Fibroblast of upper back skin (primary cell): ENCODE measurements at regions not wholly inside any gene's neighbourhood (a gene's known extent, or its start where the extent isn't known, plus 50 kb on each side); places are given as distances from the start of the nearest gene placed in this dataset.
A peak's percentile ranks its signal among the peaks of the same experiment; 100 is the strongest.
"Not testable (repeated sequence)": the region's sequence is repeated elsewhere in the genome, so short reads cannot be mapped to it uniquely, and the experiment has no call there.

Experiments used
- DNase-seq: peaks from one replicate; pipeline ENCODE4 v3.0.0-alpha.2; 2013

DNA sequence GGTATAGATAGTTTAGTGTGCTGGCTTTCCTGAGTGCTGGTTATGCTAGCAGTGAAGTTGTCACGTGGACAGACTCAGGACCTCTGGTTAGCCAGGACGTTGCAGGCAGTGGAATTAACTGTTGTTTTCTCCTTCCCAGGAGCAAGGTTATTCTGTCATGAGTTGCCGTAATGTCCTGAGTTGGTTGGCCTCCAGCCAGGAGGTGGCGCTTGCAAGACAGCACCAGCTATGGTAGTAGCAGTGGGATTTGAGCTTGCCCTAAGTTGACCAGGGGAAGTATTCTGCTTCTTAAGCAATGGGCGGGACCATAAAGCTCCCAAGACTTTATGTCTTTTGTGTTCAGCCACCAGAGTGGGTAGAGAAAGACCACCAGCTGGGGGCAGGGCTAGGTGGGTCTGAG, 240.7 kb upstream of the DNAJC19 start:
- no peak for DNase-seq

DNA sequence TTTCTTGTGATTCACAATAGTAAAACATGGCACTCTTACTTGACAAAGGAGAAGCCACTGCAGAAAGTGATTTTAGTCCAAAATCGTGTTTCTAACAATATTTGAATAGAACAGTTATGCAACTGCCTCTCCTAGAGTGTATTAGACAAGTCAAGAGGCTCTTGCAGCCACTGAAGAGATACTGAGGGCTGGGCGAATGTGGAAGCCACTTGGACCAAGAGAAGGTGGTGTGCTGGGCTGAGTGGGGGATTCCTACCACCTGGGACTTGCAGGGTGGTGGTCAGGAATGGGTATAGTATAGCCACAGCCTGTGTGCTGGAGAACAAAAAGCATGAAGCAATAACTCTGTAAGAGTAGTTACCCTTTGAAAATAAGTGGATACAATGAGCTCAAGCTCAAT, 223.8 kb upstream of the DNAJC19 start:
- no peak for DNase-seq

DNA sequence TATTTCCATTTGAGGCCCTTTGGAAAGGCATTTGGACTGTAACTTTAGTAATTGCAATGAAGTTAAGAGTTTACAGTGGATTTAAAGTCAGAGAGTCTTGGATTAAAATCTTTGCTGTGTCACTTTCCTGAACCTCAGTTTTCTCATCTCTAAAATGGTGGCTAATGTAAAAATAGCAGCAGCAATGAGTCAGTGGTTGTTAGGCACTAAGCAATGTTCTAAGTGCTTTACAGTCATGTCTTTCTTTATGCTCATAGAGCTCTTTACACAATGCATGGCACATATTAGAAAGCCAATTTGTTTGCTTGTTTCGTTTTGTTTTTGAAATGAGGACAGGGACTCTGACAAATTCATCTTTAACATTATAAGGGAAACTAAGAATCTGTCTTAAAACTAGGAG, 222.7 kb upstream of the DNAJC19 start:
- no peak for DNase-seq

DNA sequence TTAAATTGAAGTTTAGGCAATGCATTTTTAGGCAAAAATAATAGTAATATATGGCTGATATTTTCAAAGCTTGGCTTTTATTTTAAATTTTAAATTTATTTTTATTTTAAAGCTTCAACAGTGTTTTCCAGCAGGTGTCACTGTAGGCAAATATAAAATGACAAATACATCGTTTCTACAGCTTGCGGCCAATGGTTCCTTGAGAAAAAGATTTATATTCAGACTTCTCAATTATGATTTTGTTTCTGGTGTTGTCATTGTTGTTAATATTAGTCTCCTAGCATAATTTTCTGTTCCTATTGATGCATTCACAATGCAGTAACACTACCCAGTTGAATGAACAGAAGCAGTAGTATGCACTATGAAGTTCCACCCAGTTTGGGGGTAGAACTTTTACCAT, 220.7 kb upstream of the DNAJC19 start:
- peak; percentile 25 for DNase-seq

DNA sequence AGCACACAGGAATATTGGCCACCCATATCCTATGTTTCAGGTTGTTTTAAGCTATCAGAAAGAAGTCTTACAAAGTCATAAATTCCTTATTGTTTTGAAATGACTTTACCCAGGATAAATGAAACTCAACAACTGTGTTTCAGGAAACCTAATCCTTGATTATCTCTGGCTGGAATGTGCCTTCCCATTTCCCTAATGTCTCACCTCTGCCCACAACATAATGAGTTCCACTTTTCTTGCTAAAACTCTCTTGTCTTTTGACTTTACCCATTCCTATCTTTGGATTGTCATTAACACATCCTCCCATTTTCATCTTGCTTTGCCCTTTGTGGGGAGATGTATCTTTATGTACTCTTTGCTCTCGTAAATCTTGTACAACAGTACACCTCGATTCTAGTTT, 200.0 kb upstream of the DNAJC19 start:
- DNase-seq, result no peak

DNA sequence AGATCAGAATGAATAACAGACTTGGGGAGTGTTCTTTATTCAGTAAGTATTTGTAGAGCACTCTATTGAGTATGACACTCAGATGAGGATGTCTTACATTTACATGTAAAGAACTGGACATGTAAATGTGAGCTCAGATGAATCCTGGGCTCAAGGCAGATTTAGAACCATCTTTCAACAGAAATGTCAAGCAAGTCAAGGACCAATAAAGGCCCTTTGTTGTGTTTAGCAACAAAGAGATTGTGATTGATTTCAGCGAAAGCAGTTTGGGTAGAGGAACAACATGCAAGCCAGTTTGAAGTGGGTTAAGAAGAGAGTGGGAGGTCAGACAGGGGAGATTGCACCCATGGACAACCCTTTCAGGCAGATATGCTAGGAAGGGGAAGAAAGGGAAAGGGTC, 194.2 kb upstream of the DNAJC19 start:
- no peak for DNase-seq

DNA sequence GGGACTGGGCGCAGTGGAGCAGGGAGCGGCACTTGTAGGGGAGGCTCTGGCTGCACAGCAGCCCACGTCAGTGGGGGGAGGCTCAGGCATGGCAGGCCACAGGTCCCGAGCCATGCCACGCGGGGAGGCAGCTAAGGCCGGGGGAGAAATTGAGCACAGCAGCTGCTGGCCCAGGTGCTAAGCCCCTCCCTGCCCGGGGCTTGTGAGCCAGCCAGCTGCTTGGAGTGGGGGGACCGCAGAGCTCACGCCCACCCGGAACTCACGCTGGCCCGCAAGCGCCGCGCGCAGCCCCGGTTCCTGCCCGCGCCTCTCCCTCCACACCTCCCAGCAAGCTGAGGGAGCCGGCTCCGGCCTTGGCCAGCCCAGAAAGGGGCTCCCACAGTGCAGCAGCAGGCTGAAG, 193.5 kb upstream of the DNAJC19 start:
- DNase-seq, result not testable (repeated sequence)

DNA sequence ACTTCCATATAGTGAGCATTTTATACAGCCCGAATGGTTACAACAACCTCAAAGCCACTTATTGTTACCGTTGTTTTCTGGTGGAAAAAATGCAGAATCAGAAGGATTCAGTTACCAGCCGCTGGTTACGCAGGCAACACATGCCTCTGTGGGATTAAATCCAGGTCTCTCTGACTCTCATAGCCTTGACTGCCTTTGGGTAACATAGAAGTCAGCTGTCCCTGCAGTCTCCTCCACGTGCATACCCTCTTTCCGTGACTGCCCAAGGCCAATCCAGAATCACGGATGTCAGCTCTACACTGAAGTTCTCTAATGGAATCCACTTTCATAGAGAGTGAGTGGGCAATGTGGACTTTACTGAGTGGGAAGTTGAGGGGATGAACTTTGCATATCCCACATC, 189.5 kb upstream of the DNAJC19 start:
- no peak for DNase-seq

DNA sequence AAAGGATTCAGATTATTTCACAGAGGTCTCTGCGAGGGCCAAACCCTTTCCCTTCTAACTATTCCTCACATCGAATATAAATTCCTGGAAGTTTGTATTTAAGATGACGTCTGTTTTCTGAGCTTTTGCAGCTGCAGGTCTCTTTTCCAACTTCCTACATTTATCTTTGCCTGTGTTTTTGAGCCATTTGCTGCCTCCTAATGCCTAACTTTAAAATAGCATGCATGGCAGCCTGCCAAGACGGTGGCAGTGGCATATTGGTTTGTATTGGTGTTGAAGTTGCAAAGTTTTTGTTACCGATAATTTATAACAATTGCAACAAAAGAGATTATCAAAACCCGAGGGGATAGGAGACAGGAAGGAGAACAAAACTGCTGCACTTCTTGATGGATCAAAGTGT, 187.1 kb upstream of the DNAJC19 start:
- peak; percentile 36 for DNase-seq

DNA sequence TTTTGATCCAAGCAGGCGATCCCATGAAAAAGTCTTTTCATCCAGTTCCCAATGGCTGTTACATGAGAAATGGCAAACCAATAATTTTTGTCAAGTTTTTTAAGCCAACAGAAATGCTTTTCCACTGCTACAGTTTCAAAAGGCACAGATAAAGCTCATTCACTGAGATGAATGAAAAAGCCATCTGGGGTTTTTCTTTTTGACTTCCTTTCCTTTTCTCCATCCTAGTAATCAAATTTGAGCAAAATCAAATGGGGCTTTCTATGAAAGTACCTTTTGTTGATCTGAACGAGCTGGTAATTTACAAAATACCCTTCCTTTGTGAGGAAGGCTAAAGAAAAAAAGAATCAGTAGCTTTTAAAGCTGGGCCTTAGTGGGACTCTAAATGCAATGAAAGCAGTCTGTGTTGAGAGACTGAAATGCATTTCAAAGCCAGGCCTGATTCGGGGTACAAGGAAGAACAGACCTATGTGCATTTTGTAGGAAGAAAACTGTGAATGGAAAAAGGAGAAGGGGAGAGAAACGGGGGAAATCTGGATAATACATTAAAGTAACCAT, 185.2 kb upstream of the DNAJC19 start:
- DNase-seq, result no peak

DNA sequence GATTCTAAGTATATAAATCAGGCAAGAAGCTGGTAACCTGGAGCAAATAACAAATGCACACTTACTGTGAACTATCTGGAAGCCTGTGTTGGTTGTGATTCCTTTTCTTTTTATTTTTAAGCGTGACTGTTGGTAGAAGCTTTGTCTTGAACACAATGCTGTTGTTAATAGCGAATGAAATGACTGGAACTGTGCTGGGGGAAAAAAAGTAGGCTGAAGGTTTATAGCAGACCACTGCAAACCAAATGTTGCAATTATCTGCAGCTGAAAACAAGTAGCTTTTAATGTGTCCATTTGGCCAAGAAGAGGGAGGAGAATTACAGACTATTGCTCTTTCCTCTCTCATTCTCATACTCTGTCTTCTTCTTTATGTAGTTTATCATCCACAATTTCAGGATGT, 184.5 kb upstream of the DNAJC19 start:
- no peak for DNase-seq

DNA sequence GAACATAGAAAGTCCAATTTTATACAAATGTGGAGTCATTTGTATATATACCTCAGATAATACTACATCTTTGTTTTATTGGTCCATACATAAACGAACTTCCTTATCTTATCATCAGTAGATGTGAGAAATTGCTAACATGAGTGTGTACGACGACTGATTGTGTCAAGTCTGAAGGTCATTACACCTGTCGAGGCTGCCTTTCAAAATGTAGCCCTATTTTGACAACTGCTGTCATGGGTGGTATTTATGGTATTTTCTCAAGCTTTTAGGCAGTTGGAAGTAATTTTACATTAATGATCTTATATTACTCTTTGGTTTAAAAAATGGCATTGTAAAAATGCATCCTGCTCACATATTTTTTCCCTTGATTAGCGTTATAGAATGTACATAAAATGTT, 183.7 kb upstream of the DNAJC19 start:
- DNase-seq, result no peak

DNA sequence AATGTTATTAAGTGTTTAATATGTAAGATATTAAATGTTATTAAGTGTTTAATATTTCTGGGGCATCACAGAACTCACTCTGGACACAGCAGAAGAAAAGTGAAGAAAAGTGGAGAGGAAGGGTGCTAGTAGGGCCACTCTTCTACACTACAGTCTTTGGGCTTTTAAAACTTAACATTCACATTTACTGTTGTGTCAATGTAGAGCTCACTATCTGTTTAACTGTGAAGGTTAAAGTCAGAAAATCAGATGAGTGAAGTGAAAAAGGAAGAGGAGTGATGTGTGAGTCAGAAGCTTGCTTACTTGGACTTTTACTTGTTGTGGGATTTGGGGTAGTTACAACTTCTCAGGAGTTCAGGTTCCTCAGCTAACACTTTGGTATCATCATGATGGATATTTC, 145.3 kb upstream of the DNAJC19 start:
- DNase-seq, result no peak

DNA sequence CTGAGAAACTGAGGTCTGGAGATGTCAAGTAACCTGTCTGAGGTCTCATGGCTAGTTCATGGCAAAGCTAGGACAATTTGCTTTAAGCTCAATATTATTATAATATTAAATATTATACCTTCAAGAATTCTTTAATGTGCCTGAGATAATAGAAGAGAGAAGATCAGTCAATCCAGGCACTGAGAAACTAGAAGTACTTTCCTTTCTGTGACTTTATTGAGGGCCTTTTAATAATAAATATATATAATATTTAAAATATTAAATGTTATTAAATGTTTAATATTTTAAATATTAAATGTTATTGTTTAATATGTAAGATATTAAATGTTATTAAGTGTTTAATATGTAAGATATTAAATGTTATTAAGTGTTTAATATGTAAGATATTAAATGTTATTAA, 144.3 kb upstream of the DNAJC19 start:
- no peak for DNase-seq

DNA sequence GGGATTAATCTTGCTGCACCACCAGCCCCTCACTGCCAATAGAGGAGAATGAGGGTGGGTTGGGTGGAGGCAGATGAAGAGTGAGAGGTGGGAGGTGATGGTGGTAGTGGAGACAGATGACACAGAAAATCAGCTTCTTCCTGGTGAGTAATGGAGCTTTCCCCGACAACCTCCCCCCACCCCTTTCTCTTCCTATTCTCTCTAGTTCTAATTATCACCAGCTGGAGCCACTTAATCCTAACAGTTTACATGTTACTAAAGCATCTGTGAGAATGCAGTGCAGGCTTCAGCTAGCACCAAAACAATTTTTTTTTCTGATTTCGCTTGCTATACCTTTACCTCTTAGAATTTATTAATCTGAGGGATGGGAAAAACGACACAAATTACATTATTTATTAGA, 116.1 kb upstream of the DNAJC19 start:
- DNase-seq, result peak; percentile 28

DNA sequence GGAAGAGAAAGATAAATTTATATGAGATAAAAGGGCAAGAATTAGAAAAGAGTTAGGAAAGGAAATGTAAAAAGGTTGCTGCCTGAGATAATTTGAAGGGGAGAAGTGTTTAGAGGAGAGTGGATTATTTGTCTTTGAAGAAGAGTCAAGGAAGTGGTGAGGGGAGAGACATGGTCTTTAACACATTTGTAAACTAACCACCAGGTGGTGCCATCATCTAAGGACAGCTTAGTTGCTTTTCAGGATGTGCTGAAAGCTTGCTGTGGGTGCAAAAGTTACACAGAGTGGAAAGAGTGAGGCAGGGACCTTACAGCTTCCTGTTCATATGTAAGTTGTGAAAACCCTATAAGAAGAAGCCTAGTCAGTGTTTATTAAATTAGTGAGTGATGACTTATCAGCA, 114.1 kb upstream of the DNAJC19 start:
- no peak for DNase-seq

DNA sequence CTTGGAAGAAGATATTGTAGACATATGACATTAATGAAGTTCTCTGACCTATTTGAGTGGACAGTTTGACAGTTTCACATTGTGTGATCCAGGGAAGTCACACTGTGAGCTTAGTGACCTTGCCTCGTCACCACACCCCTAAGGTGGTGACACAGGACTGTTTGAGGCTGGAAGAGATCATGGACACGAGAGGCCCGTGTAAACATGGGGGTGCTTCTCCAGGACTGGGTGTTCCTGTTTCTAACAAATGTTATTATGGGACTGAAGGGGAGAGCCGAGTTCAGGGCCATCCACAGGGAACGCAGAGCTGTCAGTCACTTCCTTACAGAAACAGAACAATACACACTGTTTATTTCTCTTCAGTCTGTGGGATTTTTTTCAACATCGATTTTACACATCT, 96.5 kb upstream of the DNAJC19 start:
- no peak for DNase-seq

DNA sequence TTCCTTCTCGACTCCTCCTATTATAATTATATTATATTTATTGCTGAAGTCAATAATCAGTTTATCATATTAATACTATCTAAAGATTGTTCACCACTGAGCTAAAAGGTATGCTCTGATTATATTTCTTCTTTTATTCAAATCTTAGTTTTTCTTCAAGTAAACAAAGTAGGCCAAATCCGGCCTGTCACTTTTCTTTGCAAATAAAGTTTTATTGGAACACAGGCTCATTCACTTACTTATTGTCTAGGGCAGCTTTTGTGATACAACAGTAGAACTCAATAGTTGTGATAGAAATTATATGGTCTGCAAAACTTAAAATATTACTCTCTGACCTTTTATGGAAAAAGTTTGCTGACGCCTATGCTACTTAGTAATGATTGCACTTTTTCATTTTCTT, 92.4 kb upstream of the DNAJC19 start:
- DNase-seq, result no peak

DNA sequence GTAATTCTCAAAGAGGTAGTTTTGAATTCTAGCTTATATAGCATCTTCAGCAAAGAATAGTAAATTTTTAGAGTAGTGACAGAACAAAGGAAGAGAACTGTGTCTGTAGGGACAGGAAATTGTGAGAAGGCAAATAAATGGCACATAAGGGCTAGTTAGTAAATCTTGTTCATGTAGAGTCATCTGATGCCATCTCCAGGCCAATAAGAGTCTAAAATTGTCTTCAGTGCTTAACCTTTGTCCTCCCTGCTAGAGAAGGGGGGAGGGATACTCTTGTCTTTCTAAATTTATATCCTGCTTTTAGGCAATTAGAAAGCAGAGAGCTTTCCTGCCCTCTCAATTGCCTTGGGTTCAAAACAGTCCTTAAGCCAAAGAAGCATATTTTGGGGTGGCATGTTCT, 87.0 kb upstream of the DNAJC19 start:
- no peak for DNase-seq

DNA sequence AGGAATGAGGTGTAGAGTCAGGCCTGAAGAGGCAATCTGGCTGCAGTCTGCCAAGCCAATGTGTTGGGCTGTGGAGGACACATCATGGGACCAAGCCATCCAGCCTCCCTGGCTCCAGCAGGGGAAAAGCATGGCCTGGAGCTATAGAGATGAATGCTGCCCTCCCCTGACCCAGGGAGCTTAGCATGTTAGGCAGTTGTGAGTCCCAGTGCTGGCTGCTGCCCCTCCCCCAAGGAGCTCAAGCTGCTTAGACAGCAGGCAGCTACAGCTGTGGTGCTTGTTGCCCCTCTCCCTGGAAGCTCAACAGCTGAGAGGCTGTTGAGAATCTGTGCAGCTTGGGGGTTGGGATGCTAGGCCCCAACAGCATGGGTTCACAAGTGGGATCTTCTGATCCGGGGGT, 85.6 kb upstream of the DNAJC19 start:
- DNase-seq, result no peak

DNA sequence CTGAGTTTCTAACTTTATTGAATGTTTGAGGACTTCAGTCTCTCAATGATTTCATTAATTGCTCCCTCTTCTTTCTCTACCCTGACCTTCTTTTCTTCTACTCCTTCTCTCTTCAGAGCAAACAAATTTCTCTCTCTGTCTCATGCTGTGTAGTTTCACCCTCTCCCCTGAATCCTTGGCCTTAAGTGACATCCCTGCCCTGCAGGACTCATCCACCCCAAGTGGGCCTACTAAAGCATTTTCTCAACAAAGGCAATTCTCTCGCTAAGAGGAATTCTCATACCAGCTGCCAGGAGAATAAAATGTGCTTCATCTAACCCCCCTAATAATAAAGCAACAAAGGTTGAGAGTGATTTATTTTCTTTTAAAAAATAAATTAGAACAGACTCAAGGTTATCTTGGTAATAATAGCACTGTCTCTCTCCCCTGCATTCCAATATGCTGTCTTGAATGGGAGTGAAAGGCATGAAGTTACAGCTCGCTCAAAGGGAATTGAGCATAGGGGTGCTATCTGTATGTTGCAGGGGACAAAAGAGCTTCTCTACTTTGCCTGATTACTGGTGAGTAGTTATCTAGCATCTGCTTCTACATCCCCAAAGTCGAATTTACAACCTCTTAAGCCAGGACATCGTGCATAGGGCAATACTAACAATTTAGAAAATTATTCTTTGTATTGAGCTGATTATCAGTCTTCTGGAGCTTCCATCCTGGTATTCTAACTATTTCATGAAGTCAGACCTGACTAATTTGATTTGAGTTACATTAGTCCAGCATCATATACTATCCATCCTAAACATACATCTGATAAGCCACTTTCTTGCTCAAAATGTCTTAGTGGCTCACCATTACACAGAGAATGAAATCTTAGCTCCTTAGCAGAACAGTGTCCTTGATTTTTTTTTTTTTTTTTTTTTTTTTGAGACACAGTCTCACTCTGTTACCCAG, 76.9 kb upstream of the DNAJC19 start:
- DNase-seq, result no peak

DNA sequence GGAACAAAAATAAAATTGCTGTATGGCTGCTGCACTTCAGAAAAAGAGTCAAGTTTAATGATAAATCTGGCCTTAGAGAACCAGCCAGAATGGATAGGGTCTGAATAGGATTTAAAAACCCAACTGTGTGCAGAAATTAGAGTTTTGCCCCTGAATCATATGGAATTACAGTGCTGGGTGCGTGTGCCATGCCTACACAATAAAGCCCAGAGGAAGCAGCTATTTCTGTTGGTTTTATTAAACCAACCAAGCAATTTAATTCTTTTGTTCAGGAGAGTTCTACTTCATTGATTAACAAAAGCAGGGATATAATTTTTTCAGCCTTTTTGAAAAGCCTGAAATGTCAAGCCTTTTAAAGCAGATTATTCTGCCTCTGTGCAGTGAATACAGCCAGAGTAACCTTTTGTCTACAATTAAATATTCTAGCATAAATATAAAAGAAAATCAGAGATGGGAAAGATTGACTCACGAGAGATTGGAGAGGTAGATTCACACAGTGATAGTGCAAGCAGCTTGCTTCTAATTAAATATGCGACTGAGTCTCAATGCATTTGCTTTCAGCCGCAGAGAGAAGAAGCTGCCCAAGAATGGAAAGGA, 66.7 kb upstream of the DNAJC19 start:
- no peak for DNase-seq

DNA sequence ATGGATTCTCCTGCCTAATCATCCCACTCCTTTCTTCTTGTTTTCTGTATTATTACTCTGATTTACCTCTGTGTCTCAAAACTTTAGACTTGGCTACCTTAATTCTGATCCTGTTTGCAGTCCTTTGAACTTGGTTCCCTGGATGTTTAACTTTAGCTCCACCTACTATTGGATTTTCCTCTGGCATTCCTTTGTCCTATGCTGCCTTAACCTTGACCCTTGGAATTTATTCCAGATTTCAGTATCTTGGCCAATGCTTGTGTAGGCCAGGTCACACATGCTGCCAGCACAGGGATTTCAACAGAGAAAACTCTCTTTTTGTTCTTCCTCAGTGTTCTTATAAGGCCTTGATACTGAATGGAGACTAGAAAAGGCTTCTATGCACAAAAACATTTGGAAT, 65.0 kb upstream of the DNAJC19 start:
- DNase-seq, result no peak

DNA sequence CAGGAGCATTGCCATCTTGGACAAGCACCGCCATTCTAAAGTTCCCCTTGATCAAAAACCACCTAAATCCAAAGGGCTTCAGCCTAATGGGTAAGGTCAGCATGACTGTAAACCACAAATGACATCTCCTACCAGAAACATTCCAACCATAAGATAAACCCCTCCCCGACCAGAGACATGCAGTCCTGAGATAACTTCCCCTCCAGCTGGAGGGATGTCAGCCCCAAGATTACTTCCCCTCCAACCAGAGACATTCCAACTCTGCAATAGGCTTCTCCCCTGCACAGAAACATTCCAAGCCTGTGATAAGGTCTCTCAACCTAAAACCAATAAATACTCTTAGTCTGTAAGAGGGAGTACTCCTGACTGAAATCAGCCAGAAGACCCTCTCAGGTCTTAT, 62.7 kb upstream of the DNAJC19 start:
- DNase-seq, result no peak
